ENCODE measurements at regions not wholly inside any gene's neighbourhood (a gene's known extent, or its start where the extent isn't known, plus 50 kb on each side); places are given as distances from the start of the nearest gene placed in this dataset.

DNA sequence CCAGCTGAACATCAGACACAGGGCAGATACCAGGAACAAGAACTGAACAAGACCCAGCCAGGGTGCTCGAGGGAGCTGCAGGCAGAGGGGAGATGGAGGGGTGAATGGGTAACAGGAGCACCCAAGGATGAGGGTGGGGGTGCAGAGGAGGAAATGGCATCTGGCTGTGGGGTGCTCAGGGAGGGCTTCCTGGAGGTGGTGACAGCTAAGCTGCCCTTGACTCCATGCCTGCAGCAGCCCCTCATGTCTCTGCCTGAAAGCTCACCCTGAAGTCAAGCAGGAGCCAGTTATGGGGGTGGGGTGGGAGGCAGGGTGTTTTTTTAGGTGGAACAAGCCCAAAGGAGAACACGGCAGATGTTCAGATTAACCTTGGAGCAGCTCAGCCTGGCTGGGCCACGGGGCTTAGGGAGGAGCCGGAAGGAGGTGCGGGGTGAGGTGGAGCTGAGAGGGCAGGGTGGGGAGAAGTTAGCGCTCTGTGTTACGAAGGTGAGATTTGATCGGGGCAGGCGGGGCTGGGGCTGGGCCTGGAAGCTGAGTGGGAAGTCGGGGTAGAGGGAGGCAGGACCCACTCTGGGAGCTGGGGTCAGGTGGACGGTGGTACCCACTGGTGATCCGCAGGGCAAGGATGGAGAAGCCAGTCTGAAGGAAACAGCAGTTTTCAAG, 143.0 kb downstream of the ENGASE start:
- no peak for TF ChIP-seq CTCF (IDR thresholded peaks at IDR 0.05)
- no peak for TF ChIP-seq POLR2A (IDR thresholded peaks at IDR 0.05)
